Small intestine (tissue), 7 donors: ENCODE measurements at regions not wholly inside any gene's neighbourhood (a gene's known extent, or its start where the extent isn't known, plus 50 kb on each side); places are given as distances from the start of the nearest gene placed in this dataset.

Experiments used
- DNase-seq, 2 donors: peaks; one replicate each; pipeline versions ENCODE4 v3.0.0 to v3.0.0-alpha.2; 2013
- FAIRE-seq: peaks from 2 replicates; lab custom pipeline; 2012; peaks lifted over from hg19 to GRCh38; lab: Jason Lieb, UNC
- H3K27ac ChIP-seq, 3 donors: one replicate each; pipeline ENCODE4 v1.5.1; 2013; ENCODE audit warnings: low read length in 2 of 3, mild to moderate bottlenecking in 2 of 3, control low read depth in 1 of 3, inconsistent platforms in 1 of 3, low read depth in 1 of 3, moderate library complexity in 1 of 3
- H3K27me3 ChIP-seq, 3 donors: one replicate each; pipeline ENCODE4 v1.6.1; 2013; ENCODE audit warnings: low read length in 3 of 3, inconsistent platforms in 1 of 3; ENCODE audit not compliant: control insufficient read depth in 3 of 3, insufficient read depth in 3 of 3
- H3K36me3 ChIP-seq, 3 donors: one replicate each; pipeline ENCODE4 v1.6.1; 2013; ENCODE audit warnings: low read length in 3 of 3, inconsistent platforms in 1 of 3, low read depth in 1 of 3, mild to moderate bottlenecking in 1 of 3, moderate library complexity in 1 of 3; ENCODE audit not compliant: control insufficient read depth in 3 of 3, insufficient read depth in 2 of 3
- H3K4me1 ChIP-seq, 3 donors: one replicate each; pipeline ENCODE4 v1.6.1; 2013; ENCODE audit warnings: low read length in 2 of 3, inconsistent platforms in 1 of 3, low read depth in 1 of 3, mild to moderate bottlenecking in 1 of 3, moderate library complexity in 1 of 3; ENCODE audit not compliant: control insufficient read depth in 3 of 3, insufficient read depth in 2 of 3
- H3K4me3 ChIP-seq, 3 donors: one replicate each; pipeline ENCODE4 v1.5.1; 2013; ENCODE audit warnings: low read length in 3 of 3, control low read depth in 1 of 3, inconsistent platforms in 1 of 3, low read depth in 1 of 3, mild to moderate bottlenecking in 1 of 3, moderate library complexity in 1 of 3
- H3K9me3 ChIP-seq, 2 donors: one replicate each; pipeline ENCODE4 v1.6.1; 2013; ENCODE audit warnings: low read depth in 1 of 2, low read length in 1 of 2; ENCODE audit not compliant: control insufficient read depth in 2 of 2, insufficient read depth in 1 of 2
- WGBS, 3 donors: extraction: QIAGEN DNeasy Blood & Tissue Kit; methylation state at CpG; one replicate each; pipeline ENCODE4 v1.1.7; 2013; 5-methylcytosine and 5-hydroxymethylcytosine counted together
- donor health status: healthy with polysubstance abuse.
- donor health status: control.
- donor health status: control.
- donor health status: Bipolar disorder and iron deficiency.
- donor health status: healthy.

DNA sequence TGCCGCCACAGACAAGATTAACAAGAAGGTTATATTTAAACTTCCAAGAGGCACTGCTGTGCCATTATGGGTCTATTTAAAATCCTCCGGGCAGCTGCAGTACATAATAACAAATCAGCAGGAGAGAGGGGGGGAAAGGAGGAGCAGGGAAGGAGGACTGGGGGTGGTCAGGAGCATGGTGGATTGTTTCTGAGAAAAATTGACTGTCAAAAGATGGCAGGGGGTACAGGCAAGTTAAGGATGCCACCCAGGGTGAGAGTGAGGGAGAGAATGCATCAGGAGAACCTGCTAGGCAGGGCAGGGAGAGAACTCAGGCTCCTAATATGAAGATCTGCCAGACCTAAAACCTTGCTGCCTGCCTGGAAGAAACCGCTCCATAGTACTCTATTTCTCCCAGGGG lies 181.8 kb downstream of the GRIN2B start:
- Histone ChIP-seq H3K4me1 (no peaks in the 10 kb centered on the region), H3K27ac (no peak overlapping the region), H3K36me3 (no peaks in the 10 kb centered on the region), H3K27me3 (no peaks in the 10 kb centered on the region), H3K9me3 (no peaks in the 10 kb centered on the region), H3K4me3 (no peak overlapping the region)
- FAIRE-seq (no peak), DNase-seq (no peak)
- 52 to 65% (median 62%) methylated on average over 3 of the region's 3 CpGs for WGBS, 3 donors

DNA sequence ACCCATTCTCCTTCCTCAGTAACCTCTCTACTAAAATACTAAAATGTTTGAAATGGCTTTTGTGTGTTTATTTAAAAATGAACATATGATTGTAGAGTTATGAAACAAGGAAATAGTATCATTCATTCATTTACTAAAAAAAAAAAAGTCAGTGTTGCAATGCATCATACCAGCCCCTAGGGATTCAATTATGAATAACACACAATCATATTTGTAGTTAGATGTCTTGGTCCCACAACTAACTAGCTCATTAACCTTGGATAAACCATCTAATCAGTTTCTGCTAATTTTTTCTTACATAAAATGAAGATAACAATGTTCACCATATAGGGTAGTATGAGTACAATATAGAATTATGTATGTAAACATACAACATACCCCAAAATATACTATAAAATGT lies 183.2 kb downstream of the GRIN2B start:
- Histone ChIP-seq H3K4me1 (no peaks in the 10 kb centered on the region), H3K27ac (no peak overlapping the region), H3K4me3 (no peak overlapping the region), H3K9me3 (no peaks in the 10 kb centered on the region), H3K36me3 (no peaks in the 10 kb centered on the region), H3K27me3 (no peaks in the 10 kb centered on the region)
- DNase-seq (no peak), FAIRE-seq (no peak)

DNA sequence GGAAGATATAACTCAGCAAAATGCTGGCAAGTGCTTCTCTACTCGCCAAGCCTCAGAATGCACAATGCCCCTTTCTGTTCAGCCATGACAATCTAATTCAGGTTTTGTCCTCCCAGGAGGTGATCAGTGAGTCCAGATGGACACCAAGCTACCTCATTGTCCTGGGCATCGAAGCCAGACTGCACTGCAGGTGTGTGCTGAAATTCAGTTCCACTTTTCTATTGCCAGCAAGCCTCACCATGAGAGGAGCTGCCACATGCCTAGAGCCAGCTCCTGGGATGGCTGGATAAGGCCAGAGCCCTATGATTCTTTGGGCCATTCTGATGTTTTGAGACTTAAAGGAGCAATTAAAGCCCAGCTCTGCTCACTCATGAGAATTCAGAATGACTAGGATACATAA lies 186.7 kb downstream of the GRIN2B start:
- Histone ChIP-seq H3K27ac (no peak overlapping the region), H3K4me3 (no peak overlapping the region), H3K36me3 (no peaks in the 10 kb centered on the region), H3K4me1 (no peaks in the 10 kb centered on the region), H3K9me3 (no peaks in the 10 kb centered on the region), H3K27me3 (no peaks in the 10 kb centered on the region)
- 78 to 92% (median 82%) methylated on average over 2 of the region's 2 CpGs for WGBS, 3 donors
- DNase-seq (no peak), FAIRE-seq (no peak)

DNA sequence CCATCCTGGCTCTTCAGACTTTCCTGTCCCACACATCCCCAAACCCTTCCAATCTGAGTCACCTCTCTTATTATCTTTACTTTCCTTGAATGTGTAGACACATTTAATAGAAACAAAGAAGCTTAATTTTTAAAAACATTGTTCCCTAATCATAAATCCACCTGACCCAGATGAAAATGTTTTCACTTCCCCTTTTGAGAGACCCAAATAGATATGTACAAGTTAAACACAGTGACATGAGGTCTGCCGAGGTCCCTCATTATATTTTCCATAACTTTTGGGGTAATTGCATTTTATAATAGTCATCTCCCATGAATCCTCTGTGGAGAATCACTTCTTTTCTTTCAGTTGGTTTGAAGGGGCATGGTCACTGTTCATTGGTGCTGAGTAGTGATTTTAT lies 191.1 kb downstream of the GRIN2B start:
- Histone ChIP-seq H3K36me3 (no peaks in the 10 kb centered on the region), H3K27me3 (peaks cover 0 to under 1% (median 0%) of the 10 kb centered on the region in 3 donors), H3K27ac (no peak overlapping the region), H3K4me3 (no peak overlapping the region), H3K9me3 (no peaks in the 10 kb centered on the region), H3K4me1 (no peaks in the 10 kb centered on the region)
- FAIRE-seq (no peak), DNase-seq (no peak)
- 62 to 69% (median 67%) methylated on average over 1 of the region's 1 CpG for WGBS, 3 donors

DNA sequence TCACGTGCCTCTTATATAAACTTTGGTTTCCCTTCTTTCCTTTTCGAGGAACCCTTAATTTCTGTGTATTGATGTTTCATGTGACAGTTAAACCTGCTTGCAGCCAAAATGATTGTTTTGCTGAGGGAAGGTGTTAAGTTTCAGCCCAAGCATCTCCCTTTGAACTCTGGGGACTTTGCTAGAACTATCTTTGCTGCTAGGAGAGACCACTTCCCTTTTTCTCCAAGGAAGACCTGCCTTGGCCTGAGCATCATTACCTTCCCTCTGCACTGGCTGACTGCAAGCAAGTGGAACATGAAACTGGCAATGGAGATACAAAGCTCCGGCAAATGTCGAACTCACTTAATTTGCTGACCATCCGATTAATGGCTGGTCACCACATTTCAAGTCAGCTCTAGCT lies 192.8 kb downstream of the GRIN2B start:
- WGBS, 3 donors = 65 to 69% (median 66%) methylated on average over 5 of the region's 5 CpGs
- H3K4me1 ChIP-seq = no peaks in the 10 kb centered on the region
- FAIRE-seq = no peak

DNA sequence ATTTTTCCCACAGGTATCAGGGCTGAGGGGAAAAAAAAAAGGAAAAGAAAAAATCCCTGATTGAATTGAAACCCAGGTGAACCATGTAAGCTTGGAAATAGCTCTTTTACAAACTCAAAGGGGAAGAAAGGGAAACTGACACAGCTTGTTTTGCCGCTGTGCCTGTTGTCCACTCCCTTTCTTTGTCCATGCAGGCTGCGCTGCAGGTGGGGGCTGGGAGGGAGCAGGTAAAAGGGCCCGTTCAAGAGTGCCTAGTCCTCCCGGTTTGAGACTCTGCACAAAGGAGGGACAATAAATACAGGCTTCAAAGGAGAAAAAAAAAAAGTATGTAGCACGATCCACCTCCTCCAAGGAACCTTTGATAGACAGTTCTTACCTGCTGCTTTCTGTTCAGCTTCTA lies 194.8 kb downstream of the GRIN2B start:
- Histone ChIP-seq H3K27me3 (peaks cover 0 to 2% (median 0%) of the 10 kb centered on the region in 3 donors), H3K27ac (no peak overlapping the region), H3K4me3 (no peak overlapping the region), H3K36me3 (no peaks in the 10 kb centered on the region), H3K4me1 (no peaks in the 10 kb centered on the region), H3K9me3 (no peaks in the 10 kb centered on the region)
- 40 to 55% (median 53%) methylated on average over 5 of the region's 5 CpGs for WGBS, 3 donors
- no peak for DNase-seq
- FAIRE-seq = no peak

More for the DNA sequence above, 192.8 kb downstream of the GRIN2B start:
- H3K27ac ChIP-seq = no peak overlapping the region
- no peak overlapping the region for H3K4me3 ChIP-seq
- H3K9me3 ChIP-seq = no peaks in the 10 kb centered on the region
- H3K36me3 ChIP-seq = no peaks in the 10 kb centered on the region
- H3K27me3 ChIP-seq = peaks cover 0 to 2% (median 0%) of the 10 kb centered on the region in 3 donors
- no peak for DNase-seq

DNA sequence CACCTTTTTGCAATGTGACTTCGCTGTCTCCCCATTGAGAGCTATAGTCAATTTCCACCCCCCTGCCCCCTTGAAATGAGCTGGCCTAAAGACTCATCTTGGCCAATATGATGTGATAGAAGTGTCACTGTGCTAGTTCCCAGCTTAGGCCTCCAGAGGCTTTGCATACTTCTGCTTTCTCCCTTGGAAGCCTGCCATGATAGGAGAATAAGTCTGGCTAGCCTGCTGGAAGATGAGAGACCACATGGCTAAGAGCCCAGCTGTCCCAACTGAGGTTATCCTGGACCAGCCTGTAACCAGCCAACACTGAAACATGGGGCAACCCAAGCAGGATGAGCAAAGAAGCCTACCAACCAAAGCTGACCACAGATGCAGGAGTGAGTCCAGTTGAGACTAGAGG lies 196.9 kb downstream of the GRIN2B start:
- peaks cover 0 to 2% (median 0%) of the 10 kb centered on the region in 3 donors for H3K27me3 ChIP-seq
- H3K4me1 ChIP-seq = no peaks in the 10 kb centered on the region
- H3K4me3 ChIP-seq = no peak overlapping the region
- no peaks in the 10 kb centered on the region for H3K36me3 ChIP-seq
- no peaks in the 10 kb centered on the region for H3K9me3 ChIP-seq
- DNase-seq = no peak
- H3K27ac ChIP-seq = no peak overlapping the region
- 90 to 95% (median 91%) methylated on average over 1 of the region's 1 CpG for WGBS, 3 donors
- FAIRE-seq = no peak

DNA sequence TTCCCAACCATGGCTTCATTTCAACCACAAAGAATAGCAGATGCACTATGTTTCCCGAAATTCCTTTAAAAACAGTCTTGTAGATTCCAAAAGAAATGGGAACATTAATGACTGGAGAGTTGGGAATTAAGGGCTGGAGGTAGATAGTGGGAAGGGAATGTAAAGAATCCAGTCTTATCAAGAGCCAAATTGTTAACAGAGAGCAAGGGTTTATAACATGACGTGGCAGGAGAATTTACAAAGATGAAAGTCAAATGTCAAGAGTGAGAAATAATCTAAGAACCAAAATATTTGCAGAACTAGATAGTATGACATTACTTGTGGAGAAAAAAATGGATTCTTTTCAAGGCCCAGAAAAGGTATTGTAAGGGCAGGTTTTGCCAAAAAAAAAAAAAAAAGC lies 200.9 kb downstream of the GRIN2B start:
- Histone ChIP-seq H3K36me3 (no peaks in the 10 kb centered on the region), H3K4me1 (no peaks in the 10 kb centered on the region), H3K9me3 (no peaks in the 10 kb centered on the region), H3K4me3 (no peak overlapping the region), H3K27me3 (peaks cover 0 to 2% (median 0%) of the 10 kb centered on the region in 3 donors), H3K27ac (no peak overlapping the region)
- FAIRE-seq (no peak), DNase-seq (no peak)
- 43 to 60% (median 53%) methylated on average over 2 of the region's 2 CpGs for WGBS, 3 donors

DNA sequence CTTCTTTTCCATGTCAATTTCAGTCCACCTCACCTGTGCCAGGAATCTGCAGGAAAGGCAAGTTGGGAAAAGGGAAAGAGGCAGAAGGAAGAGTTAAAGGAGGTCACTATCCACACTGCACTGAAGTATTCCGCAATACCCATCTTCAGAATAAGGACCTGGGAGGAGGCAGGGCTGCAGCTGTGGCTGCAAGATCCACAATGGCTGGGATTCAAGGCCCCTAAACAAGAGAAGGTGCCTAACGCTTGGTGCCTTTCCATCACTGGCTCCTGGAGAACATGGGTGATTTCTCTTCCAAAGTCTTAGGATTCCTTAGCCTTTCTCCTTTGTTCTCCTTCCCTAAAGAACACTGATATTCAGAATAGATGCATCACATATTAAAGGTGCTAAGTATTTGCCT lies 204.0 kb downstream of the GRIN2B start:
- 76 to 96% (median 84%) methylated on average over 2 of the region's 2 CpGs for WGBS, 3 donors
- H3K36me3 ChIP-seq = no peaks in the 10 kb centered on the region
- H3K4me1 ChIP-seq = no peaks in the 10 kb centered on the region
- no peak overlapping the region for H3K4me3 ChIP-seq
- FAIRE-seq = no peak
- no peak for DNase-seq
- no peaks in the 10 kb centered on the region for H3K27me3 ChIP-seq
- no peaks in the 10 kb centered on the region for H3K9me3 ChIP-seq
- no peak overlapping the region for H3K27ac ChIP-seq
